ENCODE measurements at regions not wholly inside any gene's neighbourhood (a gene's known extent, or its start where the extent isn't known, plus 50 kb on each side); places are given as distances from the start of the nearest gene placed in this dataset.

- DNase-seq = no peak
- no peaks in the 10 kb centered on the region for H3K4me1 ChIP-seq (ENCODE audit: control insufficient read depth, insufficient read depth, low read length)
- Mint-ChIP-seq H3K36me3 (ENCODE audit: low read depth) (no peaks in the 10 kb centered on the region), H3K9me3 (no peaks in the 10 kb centered on the region), H3K27ac (no peak overlapping the region), H3K4me1 (peaks cover 2% of the 10 kb centered on the region), H3K4me3 (no peak overlapping the region), H3K27me3 (ENCODE audit: insufficient read depth) (no peaks in the 10 kb centered on the region)
- no peak overlapping the region for H3K9ac ChIP-seq (ENCODE audit: extremely low read depth, low read length, poor library complexity, severe bottlenecking)
- 52 to 64% methylated on average over 3 of the region's 3 CpGs for WGBS, 2 experiments (ENCODE audit: insufficient coverage in 1 of 2, insufficient read length in 1 of 2)
- no peaks in the 10 kb centered on the region for H3K9me3 ChIP-seq (ENCODE audit: control insufficient read depth, low read length)
- no peaks in the 10 kb centered on the region for H3K27me3 ChIP-seq (ENCODE audit: control insufficient read depth, insufficient read depth, low read length, poor library complexity, severe bottlenecking)
- no peak overlapping the region for H3K4me3 ChIP-seq (ENCODE audit: low read length)
- TF ChIP-seq, protein P1, sequence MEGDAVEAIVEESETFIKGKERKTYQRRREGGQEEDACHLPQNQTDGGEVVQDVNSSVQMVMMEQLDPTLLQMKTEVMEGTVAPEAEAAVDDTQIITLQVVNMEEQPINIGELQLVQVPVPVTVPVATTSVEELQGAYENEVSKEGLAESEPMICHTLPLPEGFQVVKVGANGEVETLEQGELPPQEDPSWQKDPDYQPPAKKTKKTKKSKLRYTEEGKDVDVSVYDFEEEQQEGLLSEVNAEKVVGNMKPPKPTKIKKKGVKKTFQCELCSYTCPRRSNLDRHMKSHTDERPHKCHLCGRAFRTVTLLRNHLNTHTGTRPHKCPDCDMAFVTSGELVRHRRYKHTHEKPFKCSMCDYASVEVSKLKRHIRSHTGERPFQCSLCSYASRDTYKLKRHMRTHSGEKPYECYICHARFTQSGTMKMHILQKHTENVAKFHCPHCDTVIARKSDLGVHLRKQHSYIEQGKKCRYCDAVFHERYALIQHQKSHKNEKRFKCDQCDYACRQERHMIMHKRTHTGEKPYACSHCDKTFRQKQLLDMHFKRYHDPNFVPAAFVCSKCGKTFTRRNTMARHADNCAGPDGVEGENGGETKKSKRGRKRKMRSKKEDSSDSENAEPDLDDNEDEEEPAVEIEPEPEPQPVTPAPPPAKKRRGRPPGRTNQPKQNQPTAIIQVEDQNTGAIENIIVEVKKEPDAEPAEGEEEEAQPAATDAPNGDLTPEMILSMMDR (conservative IDR thresholded peaks at IDR 0.05) = no peak
- H3K27ac ChIP-seq (ENCODE audit: low read depth, low read length) = no peak overlapping the region
- no peaks in the 10 kb centered on the region for H3K36me3 ChIP-seq (ENCODE audit: control insufficient read depth, insufficient read depth, low read length)
Measured at GRCh38 chr13:77459592-77459991, 75.9 kb upstream of the SCEL start.

- H3K9me3 Mint-ChIP-seq = no peaks in the 10 kb centered on the region
- H3K36me3 Mint-ChIP-seq (ENCODE audit: low read depth) = no peaks in the 10 kb centered on the region
- DNase-seq = no peak
- no peaks in the 10 kb centered on the region for H3K36me3 ChIP-seq (ENCODE audit: control insufficient read depth, insufficient read depth, low read length)
- H3K27ac ChIP-seq (ENCODE audit: low read depth, low read length) = no peak overlapping the region
- H3K4me3 ChIP-seq (ENCODE audit: low read length) = no peak overlapping the region
- H3K4me3 Mint-ChIP-seq = no peak overlapping the region
- H3K9ac ChIP-seq (ENCODE audit: extremely low read depth, low read length, poor library complexity, severe bottlenecking) = no peak overlapping the region
- no peaks in the 10 kb centered on the region for H3K27me3 Mint-ChIP-seq (ENCODE audit: insufficient read depth)
- H3K9me3 ChIP-seq (ENCODE audit: control insufficient read depth, low read length) = no peaks in the 10 kb centered on the region
- 60 to 89% methylated on average over 1 of the region's 1 CpG for WGBS, 2 experiments (ENCODE audit: insufficient coverage in 1 of 2, insufficient read length in 1 of 2)
- H3K27ac Mint-ChIP-seq = no peak overlapping the region
- no peaks in the 10 kb centered on the region for H3K4me1 ChIP-seq (ENCODE audit: control insufficient read depth, insufficient read depth, low read length)
- H3K27me3 ChIP-seq (ENCODE audit: control insufficient read depth, insufficient read depth, low read length, poor library complexity, severe bottlenecking) = no peaks in the 10 kb centered on the region
- TF ChIP-seq, protein P1 (conservative IDR thresholded peaks at IDR 0.05) = no peak
- peaks cover 2% of the 10 kb centered on the region for H3K4me1 Mint-ChIP-seq
Measured at GRCh38 chr13:77458736-77459135, 76.8 kb upstream of the SCEL start.

- no peak overlapping the region for H3K27ac ChIP-seq (ENCODE audit: low read depth, low read length)
- H3K9me3 ChIP-seq (ENCODE audit: control insufficient read depth, low read length) = no peaks in the 10 kb centered on the region
- no peak for DNase-seq
- H3K27me3 ChIP-seq (ENCODE audit: control insufficient read depth, insufficient read depth, low read length, poor library complexity, severe bottlenecking) = no peaks in the 10 kb centered on the region
- H3K36me3 ChIP-seq (ENCODE audit: control insufficient read depth, insufficient read depth, low read length) = no peaks in the 10 kb centered on the region
- no peak overlapping the region for H3K27ac Mint-ChIP-seq
- TF ChIP-seq, protein P1 (conservative IDR thresholded peaks at IDR 0.05) = no peak
- H3K36me3 Mint-ChIP-seq (ENCODE audit: low read depth) = no peaks in the 10 kb centered on the region
- no peaks in the 10 kb centered on the region for H3K4me1 ChIP-seq (ENCODE audit: control insufficient read depth, insufficient read depth, low read length)
- H3K4me3 ChIP-seq (ENCODE audit: low read length) = no peak overlapping the region
- H3K9ac ChIP-seq (ENCODE audit: extremely low read depth, low read length, poor library complexity, severe bottlenecking) = no peak overlapping the region
- no peak overlapping the region for H3K4me3 Mint-ChIP-seq
- H3K4me1 Mint-ChIP-seq = peaks cover 2% of the 10 kb centered on the region
- WGBS, 2 experiments (ENCODE audit: insufficient coverage in 1 of 2, insufficient read length in 1 of 2) = 69 to 93% methylated on average over 2 of the region's 3 CpGs
- no peaks in the 10 kb centered on the region for H3K9me3 Mint-ChIP-seq
- no peaks in the 10 kb centered on the region for H3K27me3 Mint-ChIP-seq (ENCODE audit: insufficient read depth)
Measured at GRCh38 chr13:77457966-77458365, 77.5 kb upstream of the SCEL start.

Measured in endodermal cell (in vitro differentiated cells).